ENCODE measurements at regions not wholly inside any gene's neighbourhood (a gene's known extent, or its start where the extent isn't known, plus 50 kb on each side); places are given as distances from the start of the nearest gene placed in this dataset.

DNA sequence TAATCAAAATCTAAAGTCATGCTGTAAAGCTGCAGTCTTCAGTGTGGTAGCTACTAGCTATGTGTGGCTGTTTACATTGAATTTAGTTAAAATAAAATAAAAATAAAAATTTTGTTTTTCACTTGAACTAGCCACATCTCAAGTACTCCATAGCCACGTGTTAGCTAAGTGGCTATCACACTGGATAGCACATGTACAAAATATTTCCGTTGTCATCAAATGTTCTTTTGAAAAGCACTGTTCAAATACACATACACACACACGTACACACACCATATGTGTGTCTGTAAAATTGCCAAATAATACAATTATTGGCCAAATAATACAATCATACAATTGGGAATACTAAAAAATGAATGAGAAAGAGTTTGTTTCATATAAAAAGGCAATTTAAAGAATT lies 778.2 kb upstream of the FLRT2 start:
- Mint-ChIP-seq H3K27ac (no peak overlapping the region), H3K36me3 (ENCODE audit: low read depth) (peaks cover 4% of the 10 kb centered on the region; the same call in 1 of the 3 replicates), H3K9me3 (peaks cover 6% of the 10 kb centered on the region; the same call in 2 of the 3 replicates), H3K4me1 (peaks cover 23% of the 10 kb centered on the region; the same call in 2 of the 3 replicates), H3K27me3 (ENCODE audit: insufficient read depth, low read depth, poor library complexity) (no peaks in the 10 kb centered on the region), H3K4me3 (no peak overlapping the region)
- H3K36me3 ChIP-seq (ENCODE audit: insufficient read depth), result no peaks in the 10 kb centered on the region
- no peak for ATAC-seq
- H3F3A ChIP-seq (replicated peaks; ENCODE audit: low read depth), result no peaks in the 10 kb centered on the region
- no peak overlapping the region for H3K4me2 ChIP-seq
- no peaks in the 10 kb centered on the region for H4K20me1 ChIP-seq (replicated peaks; ENCODE audit: insufficient read depth)
- H3K27ac ChIP-seq (ENCODE audit: low read depth), result no peak overlapping the region
- H3K9me2 ChIP-seq (ENCODE audit: insufficient read depth), result no peaks in the 10 kb centered on the region
- peaks cover 12% of the 10 kb centered on the region; the same call in 1 of the 2 replicates for H3K4me1 ChIP-seq (ENCODE audit: insufficient read depth)
- DNase-seq (ENCODE audit: low spot score), result no peak
- no peaks in the 10 kb centered on the region for H3K79me2 ChIP-seq (replicated peaks; ENCODE audit: insufficient read depth)
- no peak overlapping the region for H3K4me3 ChIP-seq
- TF ChIP-seq CREB1 (CRISPR knock-in tag; IDR thresholded peaks at IDR 0.05; ENCODE audit: low read depth), result no peak
- TF ChIP-seq ZNF331 (CRISPR knock-in tag; IDR thresholded peaks at IDR 0.05; ENCODE audit: low read depth), result no peak
- TF ChIP-seq, protein P1, sequence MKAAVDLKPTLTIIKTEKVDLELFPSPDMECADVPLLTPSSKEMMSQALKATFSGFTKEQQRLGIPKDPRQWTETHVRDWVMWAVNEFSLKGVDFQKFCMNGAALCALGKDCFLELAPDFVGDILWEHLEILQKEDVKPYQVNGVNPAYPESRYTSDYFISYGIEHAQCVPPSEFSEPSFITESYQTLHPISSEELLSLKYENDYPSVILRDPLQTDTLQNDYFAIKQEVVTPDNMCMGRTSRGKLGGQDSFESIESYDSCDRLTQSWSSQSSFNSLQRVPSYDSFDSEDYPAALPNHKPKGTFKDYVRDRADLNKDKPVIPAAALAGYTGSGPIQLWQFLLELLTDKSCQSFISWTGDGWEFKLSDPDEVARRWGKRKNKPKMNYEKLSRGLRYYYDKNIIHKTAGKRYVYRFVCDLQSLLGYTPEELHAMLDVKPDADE (IDR thresholded peaks at IDR 0.05), result no peak
- no peak for TF ChIP-seq STAT1 (IDR thresholded peaks at IDR 0.05; ENCODE audit: unreplicated experiment)
- H2AFZ ChIP-seq, result no peak overlapping the region
- H3K27me3 ChIP-seq (ENCODE audit: insufficient read depth), result no peaks in the 10 kb centered on the region

DNA sequence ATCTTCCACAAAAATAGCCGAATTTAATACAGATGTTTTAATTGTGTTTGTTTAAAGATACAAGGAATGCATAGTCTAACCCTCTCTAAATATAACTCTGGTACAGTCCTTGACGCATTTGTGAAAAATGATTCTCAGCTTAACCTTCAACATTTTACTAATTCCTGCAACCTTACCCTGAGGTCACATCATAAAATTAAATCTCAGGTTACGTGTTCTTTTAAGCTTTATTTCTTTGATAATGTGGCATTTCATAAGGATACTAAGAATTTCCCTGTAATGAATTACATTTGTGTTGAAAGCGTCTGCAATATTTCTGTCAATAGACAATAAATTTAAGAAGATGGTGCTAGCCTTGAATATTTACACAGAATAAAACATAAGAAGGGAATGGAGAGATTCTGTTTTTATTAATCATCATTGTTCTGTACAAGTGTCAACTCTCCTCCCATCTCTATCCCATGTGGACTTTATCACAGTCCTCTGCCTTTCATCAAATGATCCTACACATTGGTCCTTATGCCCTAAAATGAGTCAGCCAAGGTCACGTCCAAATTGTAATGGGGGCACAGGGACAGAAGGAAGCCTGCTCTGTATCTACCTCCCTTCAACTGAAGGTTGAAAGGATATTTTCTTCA lies 769.3 kb upstream of the FLRT2 start:
- Histone ChIP-seq H3K9me2 (ENCODE audit: insufficient read depth) (peaks cover 12% of the 10 kb centered on the region), H3K27ac (ENCODE audit: low read depth) (no peak overlapping the region), H3K4me1 (ENCODE audit: insufficient read depth) (no peaks in the 10 kb centered on the region), H3F3A (replicated peaks; ENCODE audit: low read depth) (no peaks in the 10 kb centered on the region), H3K79me2 (replicated peaks; ENCODE audit: insufficient read depth) (no peaks in the 10 kb centered on the region), H3K27me3 (ENCODE audit: insufficient read depth) (no peaks in the 10 kb centered on the region), H2AFZ (no peak overlapping the region), H3K4me3 (no peak overlapping the region), H3K36me3 (ENCODE audit: insufficient read depth) (peaks cover 3% of the 10 kb centered on the region; the same call in 1 of the 2 replicates), H3K4me2 (no peak overlapping the region), H4K20me1 (replicated peaks; ENCODE audit: insufficient read depth) (no peaks in the 10 kb centered on the region)
- Mint-ChIP-seq H3K4me1 (no peaks in the 10 kb centered on the region), H3K27me3 (ENCODE audit: insufficient read depth, low read depth, poor library complexity) (no peaks in the 10 kb centered on the region), H3K9me3 (peaks cover 14% of the 10 kb centered on the region), H3K4me3 (no peak overlapping the region), H3K36me3 (ENCODE audit: low read depth) (peaks cover 10% of the 10 kb centered on the region; the same call in 1 of the 3 replicates), H3K27ac (no peak overlapping the region)
- no peak for ATAC-seq
- no peak for DNase-seq (ENCODE audit: low spot score)
- TF ChIP-seq, protein P2, sequence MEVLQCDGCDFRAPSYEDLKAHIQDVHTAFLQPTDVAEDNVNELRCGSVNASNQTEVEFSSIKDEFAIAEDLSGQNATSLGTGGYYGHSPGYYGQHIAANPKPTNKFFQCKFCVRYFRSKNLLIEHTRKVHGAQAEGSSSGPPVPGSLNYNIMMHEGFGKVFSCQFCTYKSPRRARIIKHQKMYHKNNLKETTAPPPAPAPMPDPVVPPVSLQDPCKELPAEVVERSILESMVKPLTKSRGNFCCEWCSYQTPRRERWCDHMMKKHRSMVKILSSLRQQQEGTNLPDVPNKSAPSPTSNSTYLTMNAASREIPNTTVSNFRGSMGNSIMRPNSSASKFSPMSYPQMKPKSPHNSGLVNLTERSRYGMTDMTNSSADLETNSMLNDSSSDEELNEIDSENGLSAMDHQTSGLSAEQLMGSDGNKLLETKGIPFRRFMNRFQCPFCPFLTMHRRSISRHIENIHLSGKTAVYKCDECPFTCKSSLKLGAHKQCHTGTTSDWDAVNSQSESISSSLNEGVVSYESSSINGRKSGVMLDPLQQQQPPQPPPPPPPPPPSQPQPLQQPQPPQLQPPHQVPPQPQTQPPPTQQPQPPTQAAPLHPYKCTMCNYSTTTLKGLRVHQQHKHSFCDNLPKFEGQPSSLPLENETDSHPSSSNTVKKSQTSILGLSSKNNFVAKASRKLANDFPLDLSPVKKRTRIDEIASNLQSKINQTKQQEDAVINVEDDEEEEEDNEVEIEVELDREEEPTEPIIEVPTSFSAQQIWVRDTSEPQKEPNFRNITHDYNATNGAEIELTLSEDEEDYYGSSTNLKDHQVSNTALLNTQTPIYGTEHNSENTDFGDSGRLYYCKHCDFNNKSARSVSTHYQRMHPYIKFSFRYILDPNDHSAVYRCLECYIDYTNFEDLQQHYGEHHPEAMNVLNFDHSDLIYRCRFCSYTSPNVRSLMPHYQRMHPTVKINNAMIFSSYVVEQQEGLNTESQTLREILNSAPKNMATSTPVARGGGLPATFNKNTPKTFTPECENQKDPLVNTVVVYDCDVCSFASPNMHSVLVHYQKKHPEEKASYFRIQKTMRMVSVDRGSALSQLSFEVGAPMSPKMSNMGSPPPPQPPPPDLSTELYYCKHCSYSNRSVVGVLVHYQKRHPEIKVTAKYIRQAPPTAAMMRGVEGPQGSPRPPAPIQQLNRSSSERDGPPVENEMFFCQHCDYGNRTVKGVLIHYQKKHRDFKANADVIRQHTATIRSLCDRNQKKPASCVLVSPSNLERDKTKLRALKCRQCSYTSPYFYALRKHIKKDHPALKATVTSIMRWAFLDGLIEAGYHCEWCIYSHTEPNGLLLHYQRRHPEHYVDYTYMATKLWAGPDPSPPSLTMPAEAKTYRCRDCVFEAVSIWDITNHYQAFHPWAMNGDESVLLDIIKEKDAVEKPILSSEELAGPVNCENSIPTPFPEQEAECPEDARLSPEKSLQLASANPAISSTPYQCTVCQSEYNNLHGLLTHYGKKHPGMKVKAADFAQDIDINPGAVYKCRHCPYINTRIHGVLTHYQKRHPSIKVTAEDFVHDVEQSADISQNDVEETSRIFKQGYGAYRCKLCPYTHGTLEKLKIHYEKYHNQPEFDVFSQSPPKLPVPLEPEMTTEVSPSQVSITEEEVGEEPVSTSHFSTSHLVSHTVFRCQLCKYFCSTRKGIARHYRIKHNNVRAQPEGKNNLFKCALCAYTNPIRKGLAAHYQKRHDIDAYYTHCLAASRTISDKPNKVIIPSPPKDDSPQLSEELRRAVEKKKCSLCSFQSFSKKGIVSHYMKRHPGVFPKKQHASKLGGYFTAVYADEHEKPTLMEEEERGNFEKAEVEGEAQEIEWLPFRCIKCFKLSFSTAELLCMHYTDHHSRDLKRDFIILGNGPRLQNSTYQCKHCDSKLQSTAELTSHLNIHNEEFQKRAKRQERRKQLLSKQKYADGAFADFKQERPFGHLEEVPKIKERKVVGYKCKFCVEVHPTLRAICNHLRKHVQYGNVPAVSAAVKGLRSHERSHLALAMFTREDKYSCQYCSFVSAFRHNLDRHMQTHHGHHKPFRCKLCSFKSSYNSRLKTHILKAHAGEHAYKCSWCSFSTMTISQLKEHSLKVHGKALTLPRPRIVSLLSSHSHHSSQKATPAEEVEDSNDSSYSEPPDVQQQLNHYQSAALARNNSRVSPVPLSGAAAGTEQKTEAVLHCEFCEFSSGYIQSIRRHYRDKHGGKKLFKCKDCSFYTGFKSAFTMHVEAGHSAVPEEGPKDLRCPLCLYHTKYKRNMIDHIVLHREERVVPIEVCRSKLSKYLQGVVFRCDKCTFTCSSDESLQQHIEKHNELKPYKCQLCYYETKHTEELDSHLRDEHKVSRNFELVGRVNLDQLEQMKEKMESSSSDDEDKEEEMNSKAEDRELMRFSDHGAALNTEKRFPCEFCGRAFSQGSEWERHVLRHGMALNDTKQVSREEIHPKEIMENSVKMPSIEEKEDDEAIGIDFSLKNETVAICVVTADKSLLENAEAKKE (CRISPR knock-in tag; IDR thresholded peaks at IDR 0.05), result no peak
- no peak for TF ChIP-seq EZH2 (IDR thresholded peaks at IDR 0.05; ENCODE audit: low read depth, unreplicated experiment)
- TF ChIP-seq, protein P3, sequence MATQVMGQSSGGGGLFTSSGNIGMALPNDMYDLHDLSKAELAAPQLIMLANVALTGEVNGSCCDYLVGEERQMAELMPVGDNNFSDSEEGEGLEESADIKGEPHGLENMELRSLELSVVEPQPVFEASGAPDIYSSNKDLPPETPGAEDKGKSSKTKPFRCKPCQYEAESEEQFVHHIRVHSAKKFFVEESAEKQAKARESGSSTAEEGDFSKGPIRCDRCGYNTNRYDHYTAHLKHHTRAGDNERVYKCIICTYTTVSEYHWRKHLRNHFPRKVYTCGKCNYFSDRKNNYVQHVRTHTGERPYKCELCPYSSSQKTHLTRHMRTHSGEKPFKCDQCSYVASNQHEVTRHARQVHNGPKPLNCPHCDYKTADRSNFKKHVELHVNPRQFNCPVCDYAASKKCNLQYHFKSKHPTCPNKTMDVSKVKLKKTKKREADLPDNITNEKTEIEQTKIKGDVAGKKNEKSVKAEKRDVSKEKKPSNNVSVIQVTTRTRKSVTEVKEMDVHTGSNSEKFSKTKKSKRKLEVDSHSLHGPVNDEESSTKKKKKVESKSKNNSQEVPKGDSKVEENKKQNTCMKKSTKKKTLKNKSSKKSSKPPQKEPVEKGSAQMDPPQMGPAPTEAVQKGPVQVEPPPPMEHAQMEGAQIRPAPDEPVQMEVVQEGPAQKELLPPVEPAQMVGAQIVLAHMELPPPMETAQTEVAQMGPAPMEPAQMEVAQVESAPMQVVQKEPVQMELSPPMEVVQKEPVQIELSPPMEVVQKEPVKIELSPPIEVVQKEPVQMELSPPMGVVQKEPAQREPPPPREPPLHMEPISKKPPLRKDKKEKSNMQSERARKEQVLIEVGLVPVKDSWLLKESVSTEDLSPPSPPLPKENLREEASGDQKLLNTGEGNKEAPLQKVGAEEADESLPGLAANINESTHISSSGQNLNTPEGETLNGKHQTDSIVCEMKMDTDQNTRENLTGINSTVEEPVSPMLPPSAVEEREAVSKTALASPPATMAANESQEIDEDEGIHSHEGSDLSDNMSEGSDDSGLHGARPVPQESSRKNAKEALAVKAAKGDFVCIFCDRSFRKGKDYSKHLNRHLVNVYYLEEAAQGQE (IDR thresholded peaks at IDR 0.05; ENCODE audit: unreplicated experiment), result no peak
- TF ChIP-seq, protein P4, sequence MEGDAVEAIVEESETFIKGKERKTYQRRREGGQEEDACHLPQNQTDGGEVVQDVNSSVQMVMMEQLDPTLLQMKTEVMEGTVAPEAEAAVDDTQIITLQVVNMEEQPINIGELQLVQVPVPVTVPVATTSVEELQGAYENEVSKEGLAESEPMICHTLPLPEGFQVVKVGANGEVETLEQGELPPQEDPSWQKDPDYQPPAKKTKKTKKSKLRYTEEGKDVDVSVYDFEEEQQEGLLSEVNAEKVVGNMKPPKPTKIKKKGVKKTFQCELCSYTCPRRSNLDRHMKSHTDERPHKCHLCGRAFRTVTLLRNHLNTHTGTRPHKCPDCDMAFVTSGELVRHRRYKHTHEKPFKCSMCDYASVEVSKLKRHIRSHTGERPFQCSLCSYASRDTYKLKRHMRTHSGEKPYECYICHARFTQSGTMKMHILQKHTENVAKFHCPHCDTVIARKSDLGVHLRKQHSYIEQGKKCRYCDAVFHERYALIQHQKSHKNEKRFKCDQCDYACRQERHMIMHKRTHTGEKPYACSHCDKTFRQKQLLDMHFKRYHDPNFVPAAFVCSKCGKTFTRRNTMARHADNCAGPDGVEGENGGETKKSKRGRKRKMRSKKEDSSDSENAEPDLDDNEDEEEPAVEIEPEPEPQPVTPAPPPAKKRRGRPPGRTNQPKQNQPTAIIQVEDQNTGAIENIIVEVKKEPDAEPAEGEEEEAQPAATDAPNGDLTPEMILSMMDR (conservative IDR thresholded peaks at IDR 0.05; ENCODE audit: low read depth in 2 of 2), result no peak
- no peak for TF ChIP-seq STAT1 (IDR thresholded peaks at IDR 0.05; ENCODE audit: unreplicated experiment)
- TF ChIP-seq ZNF331 (CRISPR knock-in tag; IDR thresholded peaks at IDR 0.05; ENCODE audit: low read depth), result no peak

Measured in GM23338 (cell line).